K562 (cell line): ENCODE measurements at regions not wholly inside any gene's neighbourhood (a gene's known extent, or its start where the extent isn't known, plus 50 kb on each side); places are given as distances from the start of the nearest gene placed in this dataset.

ENCODE experiments used
- ATAC-seq: fragments of 200-7000 bp; cut with Tn5 transposase; 3 replicates; pipeline ENCODE4 v1.9.1; 2020; ENCODE audit warnings: moderate library complexity
- BruUV-seq: library from RNA; stranded (reverse); fragments of 400-500 nt; replicated peaks from 2 replicates; lab custom pipeline; 2021; lab: Mats Ljungman, UMichigan
- CTCF ChIA-PET: fragments of 300-600 bp; formaldehyde crosslinking; extraction: SDS; loops from one replicate; lab custom pipeline; 2021; ENCODE audit warnings: low intra/inter-chr PET ratio; lab: Yijun Ruan, JAX
- POLR2A ChIA-PET: fragments of 300-600, 350-650 bp; sonication (Branson Sonifier 250); formaldehyde crosslinking; extraction: SDS; loops from one replicate; lab custom pipeline; 2021; ENCODE audit warnings: antibody characterized with exemption, inconsistent platforms; lab: Yijun Ruan, JAX
- DNase-seq, 4 experiments: peaks; one replicate each; pipeline versions ENCODE4 v3.0.0 to v3.0.0-alpha.2; 2011 to 2018; ENCODE audit warnings: low spot score in 3 of 4, mixed read lengths in 3 of 4; ENCODE audit errors: extremely low read depth in 1 of 4
- FAIRE-seq: peaks from 2 replicates; lab custom pipeline; 2011; peaks lifted over from hg19 to GRCh38; lab: Jason Lieb, UNC
- H2AFZ ChIP-seq: 2 replicates; pipeline ENCODE4 v1.6.0; 2011; ENCODE audit warnings: low read depth, low read length, control low read depth, inconsistent platforms
- H3K27ac ChIP-seq: fragments of 200-600 bp; 3 replicates; pipeline ENCODE4 v1.8.0; 2011; ENCODE audit warnings: low read depth, mild to moderate bottlenecking, control low read depth, inconsistent platforms, low read length, moderate library complexity, mixed read lengths; ENCODE audit errors: extremely low read depth
- H3K27me3 ChIP-seq, 2 experiments: fragments of 300-600 bp in 1 of 2; 2 replicates in 1 of 2; 3 replicates in 1 of 2; pipeline versions ENCODE4 v1.6.0 to v1.8.0; 2011; ENCODE audit warnings: inconsistent platforms in 2 of 2, low read length in 2 of 2, mild to moderate bottlenecking in 1 of 2, mixed read lengths in 1 of 2, moderate library complexity in 1 of 2; ENCODE audit not compliant: control insufficient read depth in 2 of 2, insufficient read depth in 2 of 2
- H3K36me3 ChIP-seq: fragments of 300-600 bp; 3 replicates; pipeline ENCODE4 v1.8.0; 2011; ENCODE audit warnings: mild to moderate bottlenecking, low read length, inconsistent platforms; ENCODE audit not compliant: control insufficient read depth, insufficient read depth
- H3K4me1 ChIP-seq, 2 experiments: fragments of 200-600 bp in 1 of 2; replicated peaks in 1 of 2; 2 replicates in 1 of 2; 3 replicates in 1 of 2; pipeline versions ENCODE4 v1.5.1 to v1.8.0; 2011; ENCODE audit warnings: inconsistent platforms in 2 of 2, low read length in 2 of 2, mild to moderate bottlenecking in 1 of 2, mixed read lengths in 1 of 2, moderate library complexity in 1 of 2; ENCODE audit not compliant: control insufficient read depth in 2 of 2, insufficient read depth in 2 of 2
- H3K4me2 ChIP-seq: 2 replicates; pipeline ENCODE4 v1.6.1; 2011; ENCODE audit warnings: low read length, control low read depth, inconsistent platforms, mixed read lengths; ENCODE audit not compliant: insufficient read depth
- H3K4me3 ChIP-seq: fragments of 200-600 bp; sonication (generic), shearing (Covaris generic); 2 replicates; pipeline ENCODE4 v1.5.1; 2016; ENCODE audit warnings: control low read depth, inconsistent platforms
- H3K79me2 ChIP-seq: fragments of 200-600 bp; 3 replicates; pipeline ENCODE4 v1.8.0; 2011; ENCODE audit warnings: low read length, inconsistent platforms; ENCODE audit not compliant: control insufficient read depth, insufficient read depth
- H3K9ac ChIP-seq, 2 experiments: 2 replicates each; pipeline versions ENCODE4 v1.6.0 to v1.6.1; 2011; ENCODE audit warnings: low read depth in 2 of 2, low read length in 2 of 2, control low read depth in 1 of 2, inconsistent platforms in 1 of 2, mild to moderate bottlenecking in 1 of 2, mixed read lengths in 1 of 2; ENCODE audit not compliant: insufficient read depth in 1 of 2
- H3K9me1 ChIP-seq: one replicate; pipeline ENCODE4 v1.6.0; 2011; ENCODE audit warnings: inconsistent platforms, mild to moderate bottlenecking, low read length, moderate library complexity; ENCODE audit not compliant: control insufficient read depth, insufficient read depth
- H3K9me3 ChIP-seq: replicated peaks from 2 replicates; pipeline ENCODE4 v1.5.1; 2011; ENCODE audit warnings: low read depth, low read length, inconsistent platforms; ENCODE audit not compliant: control insufficient read depth, insufficient read depth
- H4K20me1 ChIP-seq: replicated peaks from 2 replicates; pipeline ENCODE4 v1.6.1; 2011; ENCODE audit warnings: low read length, inconsistent platforms, mixed read lengths; ENCODE audit not compliant: control insufficient read depth, insufficient read depth
- CEBPG ChIP-seq, 3 experiments: fragments of 200-800 bp in 1 of 3; sonication (Bioruptor generic) in 1 of 3; sonication (generic) in 1 of 3; formaldehyde crosslinking in 1 of 3; IDR thresholded peaks in 2 of 3; conservative IDR thresholded peaks in 1 of 3; 2 replicates each; pipeline versions ENCODE4 v1.6.1 to v1.8.0; 2016 to 2022; ENCODE audit warnings: missing compliant biosample characterization in 2 of 3, missing genetic modification characterization in 2 of 3, mild to moderate bottlenecking in 1 of 3, missing genetic modification reagents in 1 of 3
- HIVEP1 ChIP-seq: fragments of 250-450 bp; sonication (Bioruptor Pico); IDR thresholded peaks from 2 replicates; pipeline ENCODE4 v1.4.0; 2020; ENCODE audit warnings: mild to moderate bottlenecking
- HNRNPL ChIP-seq: fragments of 200-400 bp; formaldehyde crosslinking; IDR thresholded peaks from 2 replicates; pipeline ENCODE4 v1.6.1; 2017; ENCODE audit warnings: low read depth, mild to moderate bottlenecking, low read length
- MAFF ChIP-seq: IDR thresholded peaks from 2 replicates; pipeline ENCODE4 v1.6.1; 2012; ENCODE audit warnings: low read length, improper control_type of control experiment
- WGBS: fragments of 100-300 bp; shearing (Covaris generic); methylation state at CpG from one replicate; pipeline ENCODE4 v1.1.6; 2016; ENCODE audit warnings: low coverage, mixed read lengths; ENCODE audit not compliant: insufficient coverage; ENCODE audit errors: missing lambda C conversion rate; 5-methylcytosine and 5-hydroxymethylcytosine counted together
- in situ Hi-C: fragments of 300-500 bp; cut with MboI; formaldehyde crosslinking; loops from 4 replicates; pipeline ENCODE4 v1.15.0; 2018; ENCODE audit warnings: inconsistent platforms, mixed read lengths
- intact Hi-C: fragments of 100-400 bp; cut with micrococcal nuclease; formaldehyde crosslinking; loops from 2 replicates; pipeline ENCODE4 v1.14.2; 2022
- TF ChIP-seq, protein P1 (sequence below): fragments of 250-450 bp; sonication (Bioruptor Pico); IDR thresholded peaks from 2 replicates; pipeline ENCODE4 v1.8.0; 2021; ENCODE audit warnings: mild to moderate bottlenecking, moderate library complexity
- TF ChIP-seq, protein P2 (sequence below): fragments of 450-650 bp; IDR thresholded peaks from 2 replicates; pipeline ENCODE4 v1.6.1; 2018; ENCODE audit warnings: mild to moderate bottlenecking, low read depth; ENCODE audit not compliant: partially characterized antibody
- TF ChIP-seq, protein P3 (sequence below), 2 experiments: fragments of 450-650 bp; formaldehyde crosslinking in 1 of 2; IDR thresholded peaks; 2 replicates each; pipeline versions ENCODE4 v1.4.0 to v1.6.1; 2014 to 2020; ENCODE audit warnings: mild to moderate bottlenecking in 2 of 2, borderline replicate concordance in 1 of 2, low read depth in 1 of 2

DNA sequence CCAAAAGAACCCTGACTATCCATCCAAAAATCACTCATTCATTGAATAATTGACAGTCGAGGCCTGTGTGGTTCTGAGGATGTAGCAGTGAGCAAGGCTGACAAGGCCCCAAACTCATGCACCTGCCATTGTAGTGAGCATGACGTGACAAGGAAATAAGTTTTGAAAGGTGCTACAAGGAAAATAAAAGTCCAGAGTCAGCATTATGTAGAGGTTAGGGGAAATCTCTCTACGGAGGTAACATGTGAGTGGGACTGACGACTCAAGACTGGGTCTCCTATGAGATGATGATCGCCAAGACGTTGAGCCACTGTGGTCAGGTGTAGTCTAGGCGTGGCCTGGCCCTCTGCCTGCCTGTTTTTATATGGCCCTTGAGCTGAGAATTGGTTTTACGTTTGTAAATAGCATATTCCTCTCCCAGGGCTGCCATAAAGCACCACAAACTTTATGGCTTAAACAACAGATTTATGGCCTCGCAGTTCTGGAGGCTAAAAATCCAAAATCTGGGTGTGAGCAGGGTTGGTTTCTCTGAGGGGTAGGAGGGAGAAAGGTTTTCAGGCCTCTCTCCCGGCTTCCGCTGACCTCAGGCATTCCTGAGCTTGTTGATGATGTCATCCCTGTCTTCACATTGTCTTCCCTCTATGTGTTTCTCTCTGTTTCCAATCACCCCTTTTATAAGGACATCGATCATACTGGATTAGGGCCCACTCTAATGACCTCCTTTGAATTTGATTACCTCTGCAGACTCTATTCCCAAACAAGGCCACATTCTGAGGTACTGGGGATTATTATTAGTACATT is 206.4 kb upstream of the EGFLAM start (continued):
- TF ChIP-seq, protein P1, sequence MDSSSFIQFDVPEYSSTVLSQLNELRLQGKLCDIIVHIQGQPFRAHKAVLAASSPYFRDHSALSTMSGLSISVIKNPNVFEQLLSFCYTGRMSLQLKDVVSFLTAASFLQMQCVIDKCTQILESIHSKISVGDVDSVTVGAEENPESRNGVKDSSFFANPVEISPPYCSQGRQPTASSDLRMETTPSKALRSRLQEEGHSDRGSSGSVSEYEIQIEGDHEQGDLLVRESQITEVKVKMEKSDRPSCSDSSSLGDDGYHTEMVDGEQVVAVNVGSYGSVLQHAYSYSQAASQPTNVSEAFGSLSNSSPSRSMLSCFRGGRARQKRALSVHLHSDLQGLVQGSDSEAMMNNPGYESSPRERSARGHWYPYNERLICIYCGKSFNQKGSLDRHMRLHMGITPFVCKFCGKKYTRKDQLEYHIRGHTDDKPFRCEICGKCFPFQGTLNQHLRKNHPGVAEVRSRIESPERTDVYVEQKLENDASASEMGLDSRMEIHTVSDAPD (CRISPR knock-in tag), result no peak
- peak; percentile 39; the same call in 1 of the 2 replicates for TF ChIP-seq MAFF
- TF ChIP-seq, all 486 proteins: peak for 6

DNA sequence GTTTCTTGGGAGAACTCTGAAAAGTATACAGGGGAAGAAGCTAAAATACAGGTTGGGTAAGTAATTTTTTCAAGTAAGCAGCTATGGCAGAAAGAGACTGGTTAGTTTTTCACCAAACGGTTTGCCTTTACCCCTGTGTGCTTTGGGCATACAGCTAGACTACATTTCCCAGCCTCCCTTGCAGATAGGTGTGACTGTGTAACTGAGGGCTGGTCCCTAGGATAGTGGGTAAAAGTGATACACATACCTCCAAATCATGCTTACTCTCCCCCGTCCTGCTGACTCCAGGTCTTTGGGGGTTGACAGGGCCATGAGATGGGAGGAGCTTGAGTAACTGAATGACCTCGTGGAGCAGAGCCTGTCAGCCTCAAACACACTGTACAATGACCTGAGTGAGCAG is 208.6 kb upstream of the GDNF start:
- POLR2A ChIA-PET, result interaction anchor here (0.8 to 1.5 kb wide), 2 partner anchors 10 to 19 kb away, joined by 4 to 5 read pairs; no protein-coding TSS in a partner anchor
- no peaks in the 10 kb centered on the region for H4K20me1 ChIP-seq
- BruUV-seq, result no TSS peak
- no peak for TF ChIP-seq HIVEP1 (CRISPR knock-in tag)
- TF ChIP-seq CEBPG (CRISPR knock-in tag; IDR thresholded peaks at IDR 0.05), result no peak
- no peak for TF ChIP-seq CEBPG (tag; conservative IDR thresholded peaks at IDR 0.05 in 1 of 2, IDR thresholded peaks at IDR 0.05 in 1 of 2)
- TF ChIP-seq, protein P2, sequence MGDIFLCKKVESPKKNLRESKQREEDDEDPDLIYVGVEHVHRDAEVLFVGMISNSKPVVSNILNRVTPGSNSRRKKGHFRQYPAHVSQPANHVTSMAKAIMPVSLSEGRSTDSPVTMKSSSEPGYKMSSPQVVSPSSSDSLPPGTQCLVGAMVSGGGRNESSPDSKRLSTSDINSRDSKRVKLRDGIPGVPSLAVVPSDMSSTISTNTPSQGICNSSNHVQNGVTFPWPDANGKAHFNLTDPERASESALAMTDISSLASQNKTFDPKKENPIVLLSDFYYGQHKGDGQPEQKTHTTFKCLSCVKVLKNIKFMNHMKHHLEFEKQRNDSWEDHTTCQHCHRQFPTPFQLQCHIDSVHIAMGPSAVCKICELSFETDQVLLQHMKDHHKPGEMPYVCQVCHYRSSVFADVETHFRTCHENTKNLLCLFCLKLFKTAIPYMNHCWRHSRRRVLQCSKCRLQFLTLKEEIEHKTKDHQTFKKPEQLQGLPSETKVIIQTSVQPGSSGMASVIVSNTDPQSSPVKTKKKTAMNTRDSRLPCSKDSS, result no peak
- TF ChIP-seq HNRNPL, result no peak
- TF ChIP-seq, protein P3, sequence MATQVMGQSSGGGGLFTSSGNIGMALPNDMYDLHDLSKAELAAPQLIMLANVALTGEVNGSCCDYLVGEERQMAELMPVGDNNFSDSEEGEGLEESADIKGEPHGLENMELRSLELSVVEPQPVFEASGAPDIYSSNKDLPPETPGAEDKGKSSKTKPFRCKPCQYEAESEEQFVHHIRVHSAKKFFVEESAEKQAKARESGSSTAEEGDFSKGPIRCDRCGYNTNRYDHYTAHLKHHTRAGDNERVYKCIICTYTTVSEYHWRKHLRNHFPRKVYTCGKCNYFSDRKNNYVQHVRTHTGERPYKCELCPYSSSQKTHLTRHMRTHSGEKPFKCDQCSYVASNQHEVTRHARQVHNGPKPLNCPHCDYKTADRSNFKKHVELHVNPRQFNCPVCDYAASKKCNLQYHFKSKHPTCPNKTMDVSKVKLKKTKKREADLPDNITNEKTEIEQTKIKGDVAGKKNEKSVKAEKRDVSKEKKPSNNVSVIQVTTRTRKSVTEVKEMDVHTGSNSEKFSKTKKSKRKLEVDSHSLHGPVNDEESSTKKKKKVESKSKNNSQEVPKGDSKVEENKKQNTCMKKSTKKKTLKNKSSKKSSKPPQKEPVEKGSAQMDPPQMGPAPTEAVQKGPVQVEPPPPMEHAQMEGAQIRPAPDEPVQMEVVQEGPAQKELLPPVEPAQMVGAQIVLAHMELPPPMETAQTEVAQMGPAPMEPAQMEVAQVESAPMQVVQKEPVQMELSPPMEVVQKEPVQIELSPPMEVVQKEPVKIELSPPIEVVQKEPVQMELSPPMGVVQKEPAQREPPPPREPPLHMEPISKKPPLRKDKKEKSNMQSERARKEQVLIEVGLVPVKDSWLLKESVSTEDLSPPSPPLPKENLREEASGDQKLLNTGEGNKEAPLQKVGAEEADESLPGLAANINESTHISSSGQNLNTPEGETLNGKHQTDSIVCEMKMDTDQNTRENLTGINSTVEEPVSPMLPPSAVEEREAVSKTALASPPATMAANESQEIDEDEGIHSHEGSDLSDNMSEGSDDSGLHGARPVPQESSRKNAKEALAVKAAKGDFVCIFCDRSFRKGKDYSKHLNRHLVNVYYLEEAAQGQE (IDR thresholded peaks at IDR 0.05; ENCODE audit: borderline replicate concordance), result no peak
- TF ChIP-seq, protein P3 (CRISPR knock-in tag; IDR thresholded peaks at IDR 0.05; ENCODE audit: low read depth), result no peak

More for the DNA sequence above, 208.6 kb upstream of the GDNF start:
- intact Hi-C loops, result no loop called here
- Histone ChIP-seq H3K4me1 (no peaks in the 10 kb centered on the region), H3K9me1 (no peaks in the 10 kb centered on the region), H3K27me3 (no peaks in the 10 kb centered on the region), H3K9me3 (no peaks in the 10 kb centered on the region), H3K9ac (no peak overlapping the region), H3K27ac (no peak overlapping the region), H3K36me3 (no peaks in the 10 kb centered on the region), H3K4me2 (no peak overlapping the region), H3K79me2 (no peaks in the 10 kb centered on the region), H2AFZ (no peak overlapping the region), H3K4me3 (no peak overlapping the region)
- DNase-seq, result no peak
- peak; percentile 47; the same call in 1 of the 3 replicates for ATAC-seq
- no peak for FAIRE-seq
- in situ Hi-C loops, result no loop called here
- WGBS, result 2% methylated on average over 3 of the region's 3 CpGs
- CTCF ChIA-PET, result no interaction called here
